CD4-positive, alpha-beta T cell (primary cell): ENCODE measurements at regions not wholly inside any gene's neighbourhood (a gene's known extent, or its start where the extent isn't known, plus 50 kb on each side); places are given as distances from the start of the nearest gene placed in this dataset.

Source experiments
- ATAC-seq: fragments of 200-7000 bp; cut with Tn5 transposase; one replicate; pipeline ENCODE4 v1.10.0; 2022; ENCODE audit warnings: mild to moderate bottlenecking; ENCODE audit not compliant: poor library complexity
- CTCF ChIA-PET: fragments of 350-600 bp; sonication (Branson Sonifier 250); formaldehyde crosslinking; loops from one replicate; lab custom pipeline; 2021; ENCODE audit warnings: antibody characterized with exemption, inconsistent platforms; lab: Charles Lee
- POLR2A ChIA-PET: fragments of 350-600 bp; sonication (Branson Sonifier 250); formaldehyde crosslinking; loops from one replicate; lab custom pipeline; 2021; ENCODE audit warnings: antibody characterized with exemption, inconsistent platforms; lab: Charles Lee
- DNase-seq, 14 experiments: peaks; one replicate each; pipeline ENCODE4 v3.0.0-alpha.2; 2013 to 2020; ENCODE audit warnings: mixed read lengths in 2 of 14
- H3K27ac ChIP-seq, 2 donors: one replicate each; pipeline versions ENCODE4 v1.5.1 to v1.7.0; 2013; ENCODE audit warnings: low read length in 2 of 2, low read depth in 1 of 2, mild to moderate bottlenecking in 1 of 2
- H3K27me3 ChIP-seq, 2 experiments: 1 replicate in 1 of 2; 2 replicates in 1 of 2; pipeline versions ENCODE4 v1.6.1 to v1.7.0; 2013; ENCODE audit warnings: low read length in 2 of 2, control low read depth in 1 of 2, mild to moderate bottlenecking in 1 of 2, moderate library complexity in 1 of 2; ENCODE audit not compliant: insufficient read depth in 2 of 2, control insufficient read depth in 1 of 2
- H3K36me3 ChIP-seq: one replicate; pipeline ENCODE4 v1.6.1; 2013; ENCODE audit warnings: low read length, control low read depth; ENCODE audit not compliant: insufficient read depth
- H3K4me1 ChIP-seq: one replicate; pipeline ENCODE4 v1.6.1; 2013; ENCODE audit warnings: low read length, control low read depth; ENCODE audit not compliant: insufficient read depth
- H3K4me3 ChIP-seq: one replicate; pipeline ENCODE4 v1.5.1; 2013; ENCODE audit warnings: mild to moderate bottlenecking, low read length, moderate library complexity
- H3K9me3 ChIP-seq, 2 experiments: 1 replicate in 1 of 2; 2 replicates in 1 of 2; pipeline versions ENCODE4 v1.6.1 to v1.7.0; 2013; ENCODE audit warnings: low read length in 2 of 2, mild to moderate bottlenecking in 2 of 2, control low read depth in 1 of 2, moderate library complexity in 1 of 2; ENCODE audit not compliant: control insufficient read depth in 1 of 2, insufficient read depth in 1 of 2
- H3K27ac Mint-ChIP-seq: one replicate; pipeline ENCODE4 v1.8.0; 2020; ENCODE audit warnings: mixed read lengths
- H3K27me3 Mint-ChIP-seq: one replicate; pipeline ENCODE4 v1.8.0; 2021; ENCODE audit warnings: mixed read lengths
- H3K36me3 Mint-ChIP-seq: one replicate; pipeline ENCODE4 v1.8.0; 2021; ENCODE audit warnings: low read depth, mixed read lengths
- H3K4me1 Mint-ChIP-seq: one replicate; pipeline ENCODE4 v1.8.0; 2021; ENCODE audit warnings: low read depth, mixed read lengths
- H3K4me3 Mint-ChIP-seq: one replicate; pipeline ENCODE4 v1.8.0; 2020; ENCODE audit warnings: mild to moderate bottlenecking, mixed read lengths
- H3K9me3 Mint-ChIP-seq: one replicate; pipeline ENCODE4 v1.8.0; 2020; ENCODE audit warnings: mixed read lengths
- CTCF ChIP-seq: fragments of 200-600 bp; IDR thresholded peaks from one replicate; pipeline ENCODE4 v1.8.0; 2022; ENCODE audit warnings: antibody characterized with exemption, mild to moderate bottlenecking
- intact Hi-C, 2 experiments: fragments of 100-400 bp; cut with DNase I in 1 of 2; cut with micrococcal nuclease in 1 of 2; formaldehyde crosslinking; loops; one replicate each; pipeline versions ENCODE4 v1.15.1 to v1.9.0; 2023 to 2025; cut with DNase I, micrococcal nuclease

- ATAC-seq = no peak
Observed at GRCh38 chr1:55282058-55282457, 66.9 kb upstream of the USP24 start.

GRCh38 chr1:55280731-55281130, 65.6 kb upstream of the USP24 start:
- Mint-ChIP-seq H3K27me3 (no peaks in the 10 kb centered on the region), H3K36me3 (no peaks in the 10 kb centered on the region), H3K4me3 (no peak overlapping the region), H3K9me3 (no peaks in the 10 kb centered on the region), H3K27ac (no peak overlapping the region), H3K4me1 (peaks cover 5% of the 10 kb centered on the region)
- POLR2A ChIA-PET = no interaction called here
- TF ChIP-seq CTCF = no peak
- H3K9me3 ChIP-seq = no peaks in the 10 kb centered on the region
- CTCF ChIA-PET = no interaction called here
- no peak for DNase-seq
- no peaks in the 10 kb centered on the region for H3K36me3 ChIP-seq
- no peak overlapping the region for H3K27ac ChIP-seq
- no peaks in the 10 kb centered on the region for H3K27me3 ChIP-seq
- peaks cover 5% of the 10 kb centered on the region for H3K4me1 ChIP-seq
- no peak for ATAC-seq
- no peak overlapping the region for H3K4me3 ChIP-seq
- intact Hi-C loops = no loop called here

More at GRCh38 chr1:55282058-55282457, 66.9 kb upstream of the USP24 start:
- TF ChIP-seq CTCF = no peak
- Histone ChIP-seq H3K4me3 (no peak overlapping the region), H3K4me1 (peaks cover 5% of the 10 kb centered on the region), H3K36me3 (no peaks in the 10 kb centered on the region), H3K9me3 (no peaks in the 10 kb centered on the region), H3K27ac (no peak overlapping the region), H3K27me3 (no peaks in the 10 kb centered on the region)
- no peak overlapping the region for H3K27ac Mint-ChIP-seq
- H3K4me1 Mint-ChIP-seq = peaks cover 5% of the 10 kb centered on the region
- DNase-seq = no peak
- intact Hi-C loops = no loop called here
- no peaks in the 10 kb centered on the region for H3K36me3 Mint-ChIP-seq
- H3K9me3 Mint-ChIP-seq = no peaks in the 10 kb centered on the region
- no peaks in the 10 kb centered on the region for H3K27me3 Mint-ChIP-seq
- H3K4me3 Mint-ChIP-seq = no peak overlapping the region
- ChIA-PET POLR2A (no interaction called here), CTCF (no interaction called here)

- Histone ChIP-seq H3K27ac (no peak overlapping the region), H3K4me3 (no peak overlapping the region), H3K36me3 (no peaks in the 10 kb centered on the region), H3K9me3 (no peaks in the 10 kb centered on the region), H3K4me1 (peaks cover 5% of the 10 kb centered on the region), H3K27me3 (no peaks in the 10 kb centered on the region)
- TF ChIP-seq CTCF = no peak
- H3K9me3 Mint-ChIP-seq = no peaks in the 10 kb centered on the region
- no peaks in the 10 kb centered on the region for H3K27me3 Mint-ChIP-seq
- intact Hi-C loops = loop anchor here in 1 of 2 experiments (5.0 to 10.0 kb wide), 2 partner anchors 67 to 205 kb away; no protein-coding TSS in a partner anchor
- peaks cover 5% of the 10 kb centered on the region for H3K4me1 Mint-ChIP-seq
- ChIA-PET POLR2A (no interaction called here), CTCF (interaction anchor here (3.0 kb wide), 1 partner anchor 139 kb away, joined by 15 read pairs; no protein-coding TSS in a partner anchor)
- no peak for ATAC-seq
- H3K36me3 Mint-ChIP-seq = no peaks in the 10 kb centered on the region
- no peak overlapping the region for H3K27ac Mint-ChIP-seq
- no peak for DNase-seq
- no peak overlapping the region for H3K4me3 Mint-ChIP-seq
Observed at GRCh38 chr1:55279627-55280026, 64.5 kb upstream of the USP24 start.
